Thoracic aorta (tissue), 2 donors: ENCODE measurements at regions not wholly inside any gene's neighbourhood (a gene's known extent, or its start where the extent isn't known, plus 50 kb on each side); places are given as distances from the start of the nearest gene placed in this dataset.

ENCODE experiments used
- ATAC-seq: fragments of 150-250 bp; one replicate; pipeline ENCODE4 v1.8.0; 2017; ENCODE audit warnings: low read depth; ENCODE audit not compliant: insufficient number of reproducible peaks, low FRiP score
- DNase-seq: peaks from one replicate; pipeline ENCODE4 v3.0.0-alpha.2; 2020; ENCODE audit warnings: low spot score
- H3K27ac ChIP-seq, 2 donors: fragments of 200-600 bp; sonication (generic); 1 replicate in 1 of 2; 2 replicates in 1 of 2; pipeline ENCODE4 v1.5.1; 2016; ENCODE audit warnings: mild to moderate bottlenecking in 2 of 2, moderate library complexity in 2 of 2
- H3K27me3 ChIP-seq: fragments of 200-600 bp; sonication (generic); replicated peaks from 2 replicates; pipeline ENCODE4 v1.6.0; 2016; ENCODE audit warnings: mild to moderate bottlenecking; ENCODE audit not compliant: insufficient read depth
- H3K36me3 ChIP-seq: fragments of 200-600 bp; sonication (generic); one replicate; pipeline ENCODE4 v1.5.1; 2016
- H3K4me1 ChIP-seq, 2 donors: fragments of 200-600 bp; sonication (generic); 1 replicate in 1 of 2; 2 replicates in 1 of 2; pipeline versions ENCODE4 v1.5.1 to v1.6.0; 2016; ENCODE audit warnings: low read depth in 2 of 2, mild to moderate bottlenecking in 1 of 2; ENCODE audit not compliant: control insufficient read depth in 1 of 2
- H3K4me3 ChIP-seq: fragments of 200-600 bp; sonication (generic); 2 replicates; pipeline ENCODE4 v1.5.1; 2016; ENCODE audit warnings: mild to moderate bottlenecking
- H3K9me3 ChIP-seq: fragments of 200-600 bp; sonication (generic); 2 replicates; pipeline ENCODE4 v1.5.1; 2016
- TF ChIP-seq, protein P1 (sequence below): fragments of 200-600 bp; sonication (generic); IDR thresholded peaks from one replicate; pipeline ENCODE4 v1.5.1; 2019; ENCODE audit warnings: antibody characterized with exemption

DNA sequence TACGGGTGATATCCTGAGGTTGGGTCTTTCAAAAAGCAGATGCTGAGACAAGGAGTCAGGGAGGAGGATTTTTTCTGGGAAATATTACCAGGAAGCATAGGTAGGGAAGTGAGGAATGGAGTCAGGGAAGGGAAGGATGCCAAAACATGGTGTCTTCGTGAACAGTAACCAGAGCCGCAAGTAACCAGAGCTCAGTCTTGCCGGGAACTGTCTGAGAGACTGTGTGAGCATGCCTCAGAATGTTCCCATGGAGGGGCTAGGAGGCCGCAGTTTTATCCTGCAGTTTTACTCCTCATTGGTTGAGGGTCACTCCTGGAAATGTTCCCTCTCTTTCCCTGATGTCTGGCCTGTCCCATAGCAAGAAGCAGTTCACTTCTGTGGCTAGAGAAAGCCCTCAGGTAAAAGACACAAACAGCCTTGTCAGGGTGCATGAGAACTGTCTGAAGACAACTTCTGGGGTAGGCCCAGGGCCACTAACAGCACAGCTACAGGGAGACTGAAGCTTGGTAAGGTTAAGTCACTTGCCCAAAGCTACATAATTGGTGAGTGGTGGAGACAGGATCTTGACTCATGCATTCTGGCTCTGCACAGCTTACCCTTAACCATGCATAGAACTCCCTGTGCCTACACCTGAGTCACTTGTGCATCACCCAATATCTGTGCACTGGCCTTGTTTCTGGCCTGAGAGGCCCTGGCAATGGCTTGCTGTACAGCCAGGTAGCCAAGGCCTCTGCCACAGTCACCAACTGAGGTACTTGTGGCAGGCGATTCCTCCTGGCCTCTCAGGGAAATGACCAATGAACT is 76.3 kb upstream of the FRMD4B start:
- no peaks in the 10 kb centered on the region for H3K27me3 ChIP-seq
- H3K27ac ChIP-seq = no peak overlapping the region
- DNase-seq = no peak
- H3K9me3 ChIP-seq = no peaks in the 10 kb centered on the region
- TF ChIP-seq, protein P1, sequence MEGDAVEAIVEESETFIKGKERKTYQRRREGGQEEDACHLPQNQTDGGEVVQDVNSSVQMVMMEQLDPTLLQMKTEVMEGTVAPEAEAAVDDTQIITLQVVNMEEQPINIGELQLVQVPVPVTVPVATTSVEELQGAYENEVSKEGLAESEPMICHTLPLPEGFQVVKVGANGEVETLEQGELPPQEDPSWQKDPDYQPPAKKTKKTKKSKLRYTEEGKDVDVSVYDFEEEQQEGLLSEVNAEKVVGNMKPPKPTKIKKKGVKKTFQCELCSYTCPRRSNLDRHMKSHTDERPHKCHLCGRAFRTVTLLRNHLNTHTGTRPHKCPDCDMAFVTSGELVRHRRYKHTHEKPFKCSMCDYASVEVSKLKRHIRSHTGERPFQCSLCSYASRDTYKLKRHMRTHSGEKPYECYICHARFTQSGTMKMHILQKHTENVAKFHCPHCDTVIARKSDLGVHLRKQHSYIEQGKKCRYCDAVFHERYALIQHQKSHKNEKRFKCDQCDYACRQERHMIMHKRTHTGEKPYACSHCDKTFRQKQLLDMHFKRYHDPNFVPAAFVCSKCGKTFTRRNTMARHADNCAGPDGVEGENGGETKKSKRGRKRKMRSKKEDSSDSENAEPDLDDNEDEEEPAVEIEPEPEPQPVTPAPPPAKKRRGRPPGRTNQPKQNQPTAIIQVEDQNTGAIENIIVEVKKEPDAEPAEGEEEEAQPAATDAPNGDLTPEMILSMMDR = no peak
- no peak overlapping the region for H3K4me3 ChIP-seq
- H3K4me1 ChIP-seq = no peaks in the 10 kb centered on the region
- no peaks in the 10 kb centered on the region for H3K36me3 ChIP-seq
- ATAC-seq = no peak

DNA sequence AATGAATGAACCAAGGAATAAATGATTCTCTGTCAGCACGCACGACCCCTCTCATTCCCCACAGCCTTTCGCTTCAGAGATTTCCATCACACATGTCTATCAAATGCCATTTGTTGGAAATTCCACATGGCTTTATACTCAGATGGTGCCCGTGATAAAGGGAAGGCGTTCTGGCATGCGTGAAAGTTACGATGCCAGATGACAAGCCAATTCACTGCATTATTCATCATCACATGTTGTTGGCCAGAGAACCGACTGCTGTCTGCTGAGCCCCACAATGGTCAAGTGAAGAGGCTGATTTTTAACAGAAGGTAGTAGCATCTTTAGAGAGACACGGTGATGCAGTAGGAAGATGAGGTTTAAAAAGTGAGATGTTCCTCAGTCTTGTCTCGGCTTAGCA is 74.1 kb upstream of the FRMD4B start:
- Histone ChIP-seq H3K4me3 (no peak overlapping the region), H3K27ac (no peak overlapping the region), H3K9me3 (no peaks in the 10 kb centered on the region), H3K27me3 (no peaks in the 10 kb centered on the region), H3K4me1 (no peaks in the 10 kb centered on the region), H3K36me3 (no peaks in the 10 kb centered on the region)
- DNase-seq (no peak), ATAC-seq (no peak)
- TF ChIP-seq, protein P1 = no peak

DNA sequence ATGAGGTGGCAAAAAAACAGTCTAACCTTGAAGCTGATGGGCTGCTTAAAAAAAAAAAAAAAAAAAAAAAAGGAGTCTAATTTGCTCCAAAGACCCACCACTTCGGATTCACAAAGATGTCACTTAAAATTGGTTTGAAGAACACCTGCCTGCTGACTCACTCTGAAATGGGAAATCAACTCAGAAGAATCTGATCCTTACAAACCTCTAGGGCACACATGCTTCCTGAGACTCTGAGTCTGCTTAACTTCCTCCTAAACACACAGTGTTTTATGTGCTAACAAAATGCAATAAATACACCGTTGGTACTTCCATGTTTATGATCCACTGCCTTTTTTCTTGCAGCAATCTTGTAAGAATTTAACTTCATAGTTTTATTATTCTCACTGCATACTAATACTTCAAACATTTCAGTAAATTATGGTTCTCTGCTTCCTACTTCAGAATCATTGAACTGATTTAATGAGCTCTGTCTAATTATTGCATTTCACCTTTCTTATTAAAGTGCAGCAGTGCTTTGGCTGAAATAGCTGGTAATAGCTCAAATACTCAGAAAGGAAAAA is 73.0 kb upstream of the FRMD4B start:
- Histone ChIP-seq H3K9me3 (no peaks in the 10 kb centered on the region), H3K36me3 (no peaks in the 10 kb centered on the region), H3K27me3 (no peaks in the 10 kb centered on the region), H3K4me3 (no peak overlapping the region), H3K27ac (no peak overlapping the region), H3K4me1 (no peaks in the 10 kb centered on the region)
- ATAC-seq = no peak
- DNase-seq = no peak
- TF ChIP-seq, protein P1 = no peak

DNA sequence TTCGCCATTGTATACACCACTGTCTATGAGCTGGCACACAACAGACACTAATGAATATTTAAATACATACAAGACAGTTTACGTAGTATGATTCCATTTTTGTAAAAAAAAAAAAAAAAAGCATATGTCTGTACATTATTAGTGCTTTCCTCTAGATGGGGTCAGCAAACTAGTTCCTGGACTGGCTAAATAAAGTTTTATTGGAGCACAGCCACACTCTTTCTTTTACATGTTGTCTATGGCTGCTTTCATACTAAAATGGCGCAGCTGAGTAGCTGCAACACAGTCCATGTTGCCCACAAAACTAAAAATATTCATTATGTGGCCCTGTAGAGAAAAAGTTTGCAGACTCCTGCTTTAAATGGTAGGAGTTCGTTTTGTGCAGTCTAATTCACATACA is 70.7 kb upstream of the FRMD4B start:
- DNase-seq (no peak), ATAC-seq (no peak)
- no peak overlapping the region for H3K4me3 ChIP-seq

DNA sequence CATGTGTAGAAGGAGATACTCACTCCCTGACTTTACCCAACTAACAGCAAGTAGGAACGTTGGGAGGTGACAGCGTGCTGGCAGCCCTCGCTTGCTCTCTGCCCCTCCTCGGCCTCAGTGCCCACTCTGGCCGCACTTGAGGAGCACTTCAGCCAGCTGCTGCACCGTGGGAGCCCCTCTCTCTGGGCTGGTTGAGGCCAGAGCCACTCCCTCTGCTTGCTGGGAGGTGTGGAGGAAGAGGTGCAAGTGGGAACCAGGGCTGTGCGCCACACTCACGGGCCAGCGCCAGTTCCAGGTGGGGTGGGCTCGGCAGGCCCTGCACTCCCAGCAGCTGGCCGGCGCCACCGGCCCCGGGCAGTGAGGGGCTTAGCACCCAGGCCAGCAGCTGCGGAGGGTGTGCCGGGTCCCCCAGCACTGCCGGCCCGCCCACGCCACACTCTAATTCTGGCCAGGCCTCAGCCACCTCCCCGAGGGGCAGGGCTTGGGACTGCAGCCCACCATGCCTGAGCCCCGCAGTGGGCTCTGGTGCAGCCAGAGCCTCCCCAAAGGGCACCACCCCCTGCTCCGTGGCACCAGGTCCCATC is 68.4 kb upstream of the FRMD4B start:
- H3K4me3 ChIP-seq = no peak overlapping the region
- H3K4me1 ChIP-seq = no peaks in the 10 kb centered on the region
- no peaks in the 10 kb centered on the region for H3K27me3 ChIP-seq
- no peak overlapping the region for H3K27ac ChIP-seq
- H3K9me3 ChIP-seq = no peaks in the 10 kb centered on the region
- DNase-seq = no peak
- no peak for ATAC-seq
- TF ChIP-seq, protein P1 = no peak
- no peaks in the 10 kb centered on the region for H3K36me3 ChIP-seq

More for the DNA sequence above, 70.7 kb upstream of the FRMD4B start:
- no peak overlapping the region for H3K27ac ChIP-seq
- no peaks in the 10 kb centered on the region for H3K4me1 ChIP-seq
- H3K9me3 ChIP-seq = no peaks in the 10 kb centered on the region
- H3K36me3 ChIP-seq = no peaks in the 10 kb centered on the region
- H3K27me3 ChIP-seq = no peaks in the 10 kb centered on the region
- TF ChIP-seq, protein P1 = no peak
